Progenitor cell of endocrine pancreas (in vitro differentiated cells): ENCODE measurements at regions not wholly inside any gene's neighbourhood (a gene's known extent, or its start where the extent isn't known, plus 50 kb on each side); places are given as distances from the start of the nearest gene placed in this dataset.

Experiments
- DNase-seq: peaks from one replicate; pipeline ENCODE4 v3.0.0; 2021; ENCODE audit warnings: low spot score; ENCODE audit not compliant: unreplicated experiment
- H3K27ac Mint-ChIP-seq: 2 replicates; pipeline ENCODE4 v1.8.0; 2021; ENCODE audit warnings: mild to moderate bottlenecking, moderate library complexity, mixed read lengths
- H3K27me3 Mint-ChIP-seq: 2 replicates; pipeline ENCODE4 v1.8.0; 2021; ENCODE audit warnings: mixed read lengths
- H3K36me3 Mint-ChIP-seq: 2 replicates; pipeline ENCODE4 v1.8.0; 2022; ENCODE audit warnings: mixed read lengths; ENCODE audit not compliant: insufficient read depth
- H3K4me1 Mint-ChIP-seq: 2 replicates; pipeline ENCODE4 v1.8.0; 2021; ENCODE audit warnings: low read depth, mixed read lengths
- H3K4me3 Mint-ChIP-seq: 2 replicates; pipeline ENCODE4 v1.8.0; 2021; ENCODE audit warnings: low read depth, mild to moderate bottlenecking, moderate library complexity, mixed read lengths
- H3K9me3 Mint-ChIP-seq: 2 replicates; pipeline ENCODE4 v1.8.0; 2021; ENCODE audit warnings: low read depth, mixed read lengths
- CTCF ChIP-seq: fragments of 200-600 bp; sonication (generic); IDR thresholded peaks from one replicate; pipeline ENCODE4 v1.5.0; 2021; ENCODE audit warnings: antibody characterized with exemption, mild to moderate bottlenecking; ENCODE audit not compliant: unreplicated experiment

GRCh38 chr5:101160002-101160401 lies 256.9 kb upstream of the ST8SIA4 start:
- no peak overlapping the region for H3K27ac Mint-ChIP-seq
- H3K9me3 Mint-ChIP-seq = peaks cover 8% of the 10 kb centered on the region
- no peak overlapping the region for H3K4me3 Mint-ChIP-seq
- no peaks in the 10 kb centered on the region for H3K27me3 Mint-ChIP-seq
- DNase-seq = no peak
- H3K4me1 Mint-ChIP-seq = peaks cover 2% of the 10 kb centered on the region
- H3K36me3 Mint-ChIP-seq = no peaks in the 10 kb centered on the region
- no peak for TF ChIP-seq CTCF

- Mint-ChIP-seq H3K4me1 (peaks cover 2% of the 10 kb centered on the region), H3K4me3 (no peak overlapping the region), H3K9me3 (peaks cover 5% of the 10 kb centered on the region), H3K36me3 (no peaks in the 10 kb centered on the region), H3K27ac (no peak overlapping the region), H3K27me3 (no peaks in the 10 kb centered on the region)
- DNase-seq = no peak
- no peak for TF ChIP-seq CTCF
These were observed 255.9 kb upstream of the ST8SIA4 start for GRCh38 chr5:101159006-101159405.

- Mint-ChIP-seq H3K4me1 (no peaks in the 10 kb centered on the region), H3K9me3 (peaks cover 5% of the 10 kb centered on the region), H3K27ac (no peak overlapping the region), H3K27me3 (no peaks in the 10 kb centered on the region), H3K36me3 (no peaks in the 10 kb centered on the region), H3K4me3 (no peak overlapping the region)
- TF ChIP-seq CTCF = no peak
- DNase-seq = no peak
These were observed 250.4 kb upstream of the ST8SIA4 start for GRCh38 chr5:101153526-101153925.

GRCh38 chr5:101143526-101143925 lies 240.4 kb upstream of the ST8SIA4 start:
- Mint-ChIP-seq H3K4me1 (no peaks in the 10 kb centered on the region), H3K27ac (no peak overlapping the region), H3K4me3 (no peak overlapping the region), H3K9me3 (peaks cover 9% of the 10 kb centered on the region), H3K27me3 (no peaks in the 10 kb centered on the region), H3K36me3 (no peaks in the 10 kb centered on the region)
- no peak for TF ChIP-seq CTCF
- no peak for DNase-seq

- DNase-seq = no peak
- TF ChIP-seq CTCF = no peak
- no peak overlapping the region for H3K4me3 Mint-ChIP-seq
These were observed 239.0 kb upstream of the ST8SIA4 start for GRCh38 chr5:101142102-101142501.

More at GRCh38 chr5:101142102-101142501, 239.0 kb upstream of the ST8SIA4 start:
- H3K36me3 Mint-ChIP-seq = no peaks in the 10 kb centered on the region
- no peak overlapping the region for H3K27ac Mint-ChIP-seq
- H3K27me3 Mint-ChIP-seq = no peaks in the 10 kb centered on the region
- H3K9me3 Mint-ChIP-seq = peaks cover 9% of the 10 kb centered on the region
- H3K4me1 Mint-ChIP-seq = no peaks in the 10 kb centered on the region
